ENCODE measurements at regions not wholly inside any gene's neighbourhood (a gene's known extent, or its start where the extent isn't known, plus 50 kb on each side); places are given as distances from the start of the nearest gene placed in this dataset.

DNA sequence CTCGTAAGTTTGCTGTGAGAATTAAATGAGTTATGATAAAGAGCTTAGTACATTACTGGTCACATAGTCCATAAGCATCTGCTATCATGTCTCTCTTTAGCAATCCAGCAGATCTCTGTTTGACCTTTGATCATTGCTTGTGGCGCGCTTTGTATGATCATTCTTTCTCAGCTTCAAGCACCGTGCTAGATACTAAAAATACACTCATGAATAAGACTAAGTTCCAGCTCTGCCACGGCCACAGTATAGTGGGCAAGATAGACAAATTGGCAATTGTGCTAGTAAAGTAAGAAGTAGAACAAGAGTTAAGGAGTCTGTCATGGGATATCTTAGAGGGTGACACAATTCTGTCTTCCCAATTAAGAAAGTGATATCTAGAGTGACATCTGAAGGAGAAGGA lies 75.2 kb upstream of the ADGRF1 start:
- no peak for DNase-seq (ENCODE audit: low read depth in 2 of 2)

DNA sequence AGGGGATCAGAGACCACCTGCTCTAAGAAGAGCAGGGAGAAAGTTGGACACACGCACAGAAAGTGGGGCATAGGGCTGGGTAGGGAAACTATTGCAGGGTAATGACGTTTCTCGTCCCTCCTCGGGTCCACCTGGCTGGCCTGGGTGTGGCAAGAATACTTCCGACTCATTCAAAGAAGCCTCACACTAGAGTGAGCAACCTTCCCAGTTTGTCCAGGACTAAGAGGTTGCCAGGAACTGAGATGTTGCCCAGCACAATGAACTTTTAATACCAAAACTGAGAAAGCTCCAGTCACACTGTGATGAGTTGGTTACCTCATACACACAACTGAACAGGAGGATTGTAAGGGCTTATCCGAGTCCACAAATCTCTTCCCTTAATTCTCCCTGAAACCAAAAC lies 74.5 kb upstream of the ADGRF1 start:
- no peak for DNase-seq (ENCODE audit: low read depth in 2 of 2)

- DNase-seq (ENCODE audit: low read depth in 2 of 2): no peak
Measured at GRCh38 chr6:47116086-47116485, 74.0 kb upstream of the ADGRF1 start.

DNA sequence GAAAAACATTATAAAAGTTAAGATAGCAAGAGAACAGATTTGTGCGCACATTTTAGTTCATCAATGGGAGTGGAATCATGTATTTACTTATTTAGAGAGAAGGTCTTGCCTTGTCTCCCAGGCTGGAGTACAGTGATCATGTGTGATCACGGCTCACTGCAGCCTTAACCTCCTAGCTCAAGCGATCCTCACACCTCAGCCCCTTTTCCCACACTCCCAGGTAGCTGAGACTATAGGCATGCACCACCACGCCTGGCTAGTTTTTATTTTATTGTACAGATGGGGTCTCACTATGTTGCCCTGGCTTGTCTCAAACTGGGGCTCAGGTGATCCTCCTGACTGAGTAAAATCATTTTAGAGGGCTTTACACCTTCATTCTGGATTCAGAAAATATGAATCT lies 72.3 kb upstream of the ADGRF1 start:
- DNase-seq (ENCODE audit: low read depth in 2 of 2): no peak

DNA sequence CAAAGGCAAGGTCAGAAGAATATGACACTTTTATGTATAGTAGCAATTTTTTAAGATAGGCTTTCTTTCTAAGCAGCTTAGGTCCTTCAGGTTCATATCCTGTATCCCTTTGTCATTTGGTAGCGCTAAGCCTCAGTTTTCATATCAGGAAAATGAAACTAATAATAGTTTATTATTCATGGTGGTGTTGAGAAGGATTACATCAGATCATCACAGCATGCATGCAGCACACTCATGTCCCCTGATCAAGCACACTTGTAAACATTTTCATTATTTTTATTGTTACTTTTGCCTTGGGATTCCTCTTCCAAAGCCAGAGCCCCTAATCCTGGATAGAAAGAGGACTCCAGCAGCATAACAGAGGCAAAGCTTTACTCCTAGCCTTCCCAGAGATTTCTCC lies 70.2 kb upstream of the ADGRF1 start:
- DNase-seq (ENCODE audit: low read depth in 2 of 2): no peak

DNA sequence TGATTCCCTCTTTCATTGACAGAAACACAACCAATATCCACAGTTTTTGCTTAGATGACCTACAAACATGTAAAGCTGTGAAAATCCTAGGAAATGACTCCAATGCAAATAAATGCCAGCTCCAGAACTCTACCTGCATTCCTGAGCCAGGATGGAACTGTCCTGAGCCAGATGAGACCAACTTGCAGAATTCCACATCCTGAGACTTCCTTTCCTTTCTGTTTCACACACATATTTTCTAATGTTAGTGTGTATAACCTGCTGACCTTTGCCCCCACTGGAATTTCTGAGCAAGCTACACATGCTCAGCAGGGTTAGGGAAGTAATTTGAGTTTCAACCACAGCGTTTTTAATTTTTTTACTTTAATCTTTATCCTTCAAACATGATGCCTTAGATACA lies 69.6 kb upstream of the ADGRF1 start:
- no peak for DNase-seq (ENCODE audit: low read depth in 2 of 2)

GRCh38 chr6:47109281-47109680 lies 67.1 kb upstream of the ADGRF1 start:
- DNase-seq (ENCODE audit: low read depth in 2 of 2): no peak

- DNase-seq (ENCODE audit: low read depth in 2 of 2): no peak
Measured at GRCh38 chr6:47106721-47107197, 64.6 kb upstream of the ADGRF1 start.

- no peak for DNase-seq (ENCODE audit: low read depth in 2 of 2)
Measured at GRCh38 chr6:47106216-47106615, 64.1 kb upstream of the ADGRF1 start.

DNA sequence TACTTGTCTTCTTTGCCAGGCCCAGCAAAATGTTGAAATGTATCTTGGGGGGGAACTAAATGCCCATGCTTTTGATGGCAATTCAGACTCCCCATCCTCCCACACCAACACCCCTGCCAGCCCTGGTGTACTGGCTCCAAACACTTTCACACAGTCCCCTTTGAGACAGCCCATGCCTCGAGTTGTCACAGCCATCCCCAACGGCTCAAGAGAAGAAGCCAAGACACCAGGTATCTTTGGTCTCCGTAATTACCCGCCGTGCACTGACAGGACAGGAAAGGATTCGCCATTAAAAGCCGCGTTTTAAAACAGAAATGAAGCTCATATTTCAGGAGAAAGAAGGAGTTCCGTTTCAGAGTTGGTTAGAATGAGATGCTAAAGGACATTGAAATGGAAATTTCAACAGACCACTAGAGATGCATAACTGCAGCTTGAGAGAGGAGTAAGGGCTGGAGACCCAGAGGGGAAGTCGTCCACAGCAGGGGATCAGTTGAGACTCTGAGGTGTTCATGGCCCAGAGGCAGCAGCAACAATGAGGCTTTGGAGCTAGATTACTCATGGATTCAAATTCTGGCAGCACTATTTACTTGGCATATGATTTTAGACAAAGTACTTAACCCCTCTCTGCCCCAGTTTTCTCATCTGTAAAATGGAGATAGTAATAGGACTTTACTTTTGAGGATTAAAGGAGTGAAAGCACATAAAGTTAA lies 63.5 kb upstream of the ADGRF1 start:
- DNase-seq (ENCODE audit: low read depth in 2 of 2): no peak

DNA sequence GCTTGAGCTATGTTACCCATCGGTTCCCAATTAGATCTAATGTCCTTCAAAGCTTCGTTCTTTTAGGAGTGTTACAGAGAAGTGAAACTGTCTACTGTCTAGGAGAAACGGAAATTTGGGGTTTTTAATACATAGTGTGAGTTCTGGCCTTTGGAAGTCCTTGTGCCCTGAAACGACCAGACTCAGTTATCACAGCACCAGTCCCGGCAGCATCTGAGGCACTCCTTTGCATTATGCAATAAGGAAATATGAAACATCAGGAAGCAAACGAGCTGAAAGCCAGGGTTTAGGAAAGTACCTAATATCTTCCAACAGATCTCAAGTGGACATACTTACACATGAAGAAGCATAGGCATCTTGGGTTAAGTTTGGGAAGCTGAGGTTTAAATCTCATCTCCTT lies 61.8 kb upstream of the ADGRF1 start:
- no peak for DNase-seq (ENCODE audit: low read depth in 2 of 2)

DNA sequence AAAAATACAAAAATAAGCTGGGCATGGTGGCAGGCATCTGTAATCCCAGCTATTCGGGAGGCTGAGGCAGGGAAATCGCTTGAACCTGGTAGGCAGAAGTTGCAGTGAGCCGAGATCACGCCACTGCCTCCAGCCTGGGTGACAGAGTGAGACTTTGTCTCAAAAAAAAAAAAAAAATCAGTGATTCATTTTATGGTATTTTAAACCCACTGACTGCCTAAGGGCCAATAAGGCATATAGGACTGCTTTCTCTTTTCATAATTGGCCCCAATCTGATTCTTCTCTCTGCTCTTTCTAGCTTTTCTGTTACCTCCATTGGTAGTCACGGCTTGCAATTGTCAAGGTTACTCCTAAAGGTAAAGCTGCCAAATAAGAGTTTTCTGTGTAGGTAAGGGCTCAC lies 60.2 kb upstream of the ADGRF1 start:
- no peak for DNase-seq (ENCODE audit: low read depth in 2 of 2)

DNA sequence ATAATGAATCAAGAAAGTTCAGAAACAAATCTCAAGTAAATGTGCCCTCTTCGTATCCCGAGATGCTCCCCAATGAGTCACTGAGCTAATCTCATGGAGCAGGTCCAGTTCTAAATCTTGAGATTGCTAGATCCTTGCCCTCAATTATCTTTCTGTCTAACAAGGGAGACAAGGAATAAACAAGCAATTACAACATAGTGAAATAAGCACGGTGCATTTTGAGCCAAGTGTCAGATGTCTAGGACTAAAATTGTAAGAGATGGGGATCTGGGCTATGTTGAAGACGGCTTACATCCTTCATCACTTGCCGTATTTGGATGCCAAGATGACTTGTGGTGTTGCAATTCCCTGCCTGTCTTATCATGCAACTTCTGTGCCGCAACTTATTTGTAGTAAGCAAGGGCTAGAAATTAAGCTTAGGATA lies 56.5 kb upstream of the ADGRF1 start:
- no peak for DNase-seq (ENCODE audit: low read depth in 2 of 2)

- peak in 1 of 2 experiments; percentile 2 for DNase-seq (ENCODE audit: low read depth in 2 of 2)
Measured at GRCh38 chr6:47097092-47097945, 55.2 kb upstream of the ADGRF1 start.

- DNase-seq (ENCODE audit: low read depth in 2 of 2): no peak
Measured at GRCh38 chr6:47096211-47096895, 54.2 kb upstream of the ADGRF1 start.

- no peak for DNase-seq (ENCODE audit: low read depth in 2 of 2)
Measured at GRCh38 chr6:47094241-47094925, 52.3 kb upstream of the ADGRF1 start.

DNA sequence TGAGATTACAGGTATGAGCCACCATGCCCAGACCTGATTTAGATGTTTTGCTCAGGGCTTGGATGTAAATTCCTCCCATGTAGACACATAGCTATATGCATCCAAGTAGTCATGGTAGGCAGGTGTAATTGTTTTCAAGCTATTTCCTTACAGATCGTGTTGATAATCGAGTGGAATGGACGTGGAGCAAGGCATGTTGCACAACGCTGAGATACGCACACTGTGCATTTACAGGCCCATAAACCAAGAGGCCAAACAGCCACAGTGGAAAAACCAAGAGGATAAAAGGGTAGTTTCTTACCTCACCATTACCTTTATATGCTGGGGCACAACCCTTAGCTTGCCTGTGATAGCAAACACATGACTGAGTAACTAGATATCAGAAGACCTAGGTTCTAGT lies 51.0 kb upstream of the ADGRF1 start:
- no peak for DNase-seq (ENCODE audit: low read depth in 2 of 2)

- no peak for DNase-seq (ENCODE audit: low read depth in 2 of 2)
Measured at GRCh38 chr6:47091886-47092668, 49.9 kb upstream of the ADGRF1 start.
